Stomach smooth muscle (tissue), 2 donors: ENCODE measurements at regions not wholly inside any gene's neighbourhood (a gene's known extent, or its start where the extent isn't known, plus 50 kb on each side); places are given as distances from the start of the nearest gene placed in this dataset.
"Not testable (repeated sequence)": the region's sequence is repeated elsewhere in the genome, so short reads cannot be mapped to it uniquely, and the experiment has no call there.

Experiments used
- H3K27ac ChIP-seq: one replicate; pipeline ENCODE4 v1.7.0; 2013; ENCODE audit warnings: mild to moderate bottlenecking, low read length, inconsistent platforms
- H3K27me3 ChIP-seq, 2 donors: one replicate each; pipeline ENCODE4 v1.7.0; 2013; ENCODE audit warnings: low read length in 2 of 2; ENCODE audit not compliant: insufficient read depth in 2 of 2, control insufficient read depth in 1 of 2
- H3K36me3 ChIP-seq, 2 donors: one replicate each; pipeline ENCODE4 v1.7.0; 2013; ENCODE audit warnings: low read length in 2 of 2; ENCODE audit not compliant: control insufficient read depth in 2 of 2, insufficient read depth in 2 of 2
- H3K4me1 ChIP-seq: one replicate; pipeline ENCODE4 v1.7.0; 2013; ENCODE audit warnings: low read length; ENCODE audit not compliant: control insufficient read depth, insufficient read depth
- H3K4me3 ChIP-seq, 2 donors: one replicate each; pipeline ENCODE4 v1.7.0; 2013; ENCODE audit warnings: low read length in 2 of 2
- H3K9ac ChIP-seq, 2 donors: one replicate each; pipeline ENCODE4 v1.7.0; 2013; ENCODE audit warnings: low read length in 2 of 2, mild to moderate bottlenecking in 1 of 2
- H3K9me3 ChIP-seq, 2 donors: one replicate each; pipeline ENCODE4 v1.7.0; 2013; ENCODE audit warnings: low read length in 2 of 2; ENCODE audit not compliant: control insufficient read depth in 2 of 2
- donor health status: healthy.
- donor health status: Pancreatic carcinoma.

DNA sequence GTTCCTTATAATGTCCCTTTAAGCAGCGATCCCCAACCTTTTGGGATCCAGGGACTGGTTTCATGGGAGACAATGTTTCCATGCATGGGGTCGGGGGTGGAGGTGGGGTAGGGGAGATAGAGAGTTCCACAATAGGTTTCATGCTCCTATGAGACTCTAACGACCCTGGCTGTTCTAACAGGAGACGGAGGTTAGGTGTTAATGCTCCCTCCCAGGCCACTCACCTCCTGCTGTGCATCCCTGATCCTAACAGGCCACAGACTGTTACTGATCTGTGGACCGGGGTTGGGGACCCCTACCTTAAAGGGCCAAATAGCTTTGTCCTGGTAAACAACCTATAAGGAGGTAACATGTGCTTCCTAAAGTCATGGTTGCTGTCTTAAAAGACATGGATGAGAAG, 602.5 kb upstream of the RGMB start:
- Histone ChIP-seq H3K4me1 (no peaks in the 10 kb centered on the region), H3K4me3 (no peak overlapping the region), H3K9me3 (no peaks in the 10 kb centered on the region), H3K9ac (no peak overlapping the region), H3K36me3 (no peaks in the 10 kb centered on the region), H3K27me3 (no peaks in the 10 kb centered on the region), H3K27ac (no peak overlapping the region)

GRCh38 chr5:98173334-98173733, 600.1 kb upstream of the RGMB start:
- Histone ChIP-seq H3K4me3 (no peak overlapping the region), H3K4me1 (no peaks in the 10 kb centered on the region), H3K9ac (no peak overlapping the region), H3K36me3 (no peaks in the 10 kb centered on the region), H3K27ac (no peak overlapping the region), H3K27me3 (no peaks in the 10 kb centered on the region), H3K9me3 (no peaks in the 10 kb centered on the region)

- Histone ChIP-seq H3K9ac (no peak overlapping the region), H3K4me1 (no peaks in the 10 kb centered on the region), H3K4me3 (no peak overlapping the region), H3K9me3 (no peaks in the 10 kb centered on the region), H3K27me3 (no peaks in the 10 kb centered on the region), H3K36me3 (no peaks in the 10 kb centered on the region), H3K27ac (no peak overlapping the region)
Measured at GRCh38 chr5:98175474-98175873, 598.0 kb upstream of the RGMB start.

DNA sequence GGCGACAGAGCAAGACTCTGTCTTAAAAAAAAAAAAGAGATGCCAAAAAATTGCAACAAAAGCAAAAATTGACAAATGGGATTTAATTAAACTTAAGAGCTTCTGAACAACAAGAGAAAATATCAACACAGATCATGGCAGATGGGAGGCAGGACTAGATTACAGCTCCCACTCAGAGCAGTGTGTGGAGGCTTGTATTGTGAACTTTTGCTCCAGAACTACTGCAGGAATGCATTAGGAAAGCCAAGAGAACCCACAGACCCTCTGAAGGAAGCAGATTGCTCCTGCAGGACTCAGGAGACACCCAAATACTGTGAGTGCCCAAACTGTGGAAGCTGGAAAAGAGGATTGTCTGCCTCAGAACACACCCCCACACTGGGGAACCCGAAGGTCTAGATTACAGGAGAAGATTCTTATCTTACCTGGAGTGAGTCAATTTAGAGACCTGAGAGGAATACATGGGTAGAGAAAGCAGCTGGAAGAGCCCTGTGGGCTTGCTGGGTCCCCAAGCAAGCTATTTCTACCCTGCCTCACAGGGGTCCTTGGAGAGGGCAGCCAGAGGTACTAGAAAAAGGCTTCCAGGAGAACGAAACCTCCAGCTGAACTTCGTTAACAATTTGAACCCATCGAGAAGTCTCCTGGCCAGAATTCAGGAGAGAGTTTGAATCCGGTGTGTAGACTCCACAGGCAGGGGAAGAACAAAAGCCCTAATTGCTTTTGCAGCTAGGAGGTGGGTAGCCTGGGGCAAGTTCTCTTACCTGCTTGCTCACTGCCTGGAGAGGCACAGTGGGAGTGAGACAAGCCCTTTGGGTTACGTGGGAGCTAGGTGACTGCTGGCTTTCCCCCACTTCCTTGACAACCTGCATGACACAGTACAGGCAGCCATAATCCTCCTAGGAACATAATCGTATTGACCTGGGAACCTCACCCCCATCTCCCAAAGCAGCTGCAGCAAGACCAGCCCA, 593.4 kb upstream of the RGMB start:
- Histone ChIP-seq H3K27me3 (no peaks in the 10 kb centered on the region), H3K9me3 (no peaks in the 10 kb centered on the region), H3K4me1 (no peaks in the 10 kb centered on the region), H3K27ac (no peak overlapping the region), H3K4me3 (no peak overlapping the region), H3K36me3 (no peaks in the 10 kb centered on the region), H3K9ac (no peak overlapping the region)

GRCh38 chr5:98186128-98186527, 587.3 kb upstream of the RGMB start:
- H3K4me3 ChIP-seq: no peak overlapping the region
- H3K4me1 ChIP-seq: no peaks in the 10 kb centered on the region
- no peaks in the 10 kb centered on the region for H3K27me3 ChIP-seq
- H3K36me3 ChIP-seq: no peaks in the 10 kb centered on the region
- H3K9me3 ChIP-seq: no peaks in the 10 kb centered on the region
- H3K9ac ChIP-seq: no peak overlapping the region
- H3K27ac ChIP-seq: no peak overlapping the region

DNA sequence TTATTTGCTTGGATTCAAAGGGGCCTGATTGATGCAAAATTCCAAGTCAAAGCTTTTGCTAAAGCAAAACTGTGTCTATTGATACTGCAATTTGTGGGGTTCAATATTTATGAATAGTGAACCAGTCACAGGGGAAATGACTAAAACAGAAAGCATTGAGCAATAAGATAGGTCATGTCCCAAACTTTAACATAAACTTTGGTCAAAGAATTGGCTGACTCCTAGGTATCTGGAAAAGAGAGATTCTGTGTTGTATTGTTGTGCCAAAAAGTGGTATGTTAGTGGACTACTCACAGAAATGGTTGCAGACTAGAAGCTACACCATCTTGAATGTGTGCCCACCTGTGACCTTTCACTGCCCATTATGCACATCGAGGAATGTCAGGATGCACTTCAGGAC, 585.5 kb upstream of the RGMB start:
- Histone ChIP-seq H3K27ac (no peak overlapping the region), H3K4me1 (no peaks in the 10 kb centered on the region), H3K36me3 (no peaks in the 10 kb centered on the region), H3K4me3 (no peak overlapping the region), H3K9ac (no peak overlapping the region), H3K27me3 (no peaks in the 10 kb centered on the region), H3K9me3 (no peaks in the 10 kb centered on the region)

DNA sequence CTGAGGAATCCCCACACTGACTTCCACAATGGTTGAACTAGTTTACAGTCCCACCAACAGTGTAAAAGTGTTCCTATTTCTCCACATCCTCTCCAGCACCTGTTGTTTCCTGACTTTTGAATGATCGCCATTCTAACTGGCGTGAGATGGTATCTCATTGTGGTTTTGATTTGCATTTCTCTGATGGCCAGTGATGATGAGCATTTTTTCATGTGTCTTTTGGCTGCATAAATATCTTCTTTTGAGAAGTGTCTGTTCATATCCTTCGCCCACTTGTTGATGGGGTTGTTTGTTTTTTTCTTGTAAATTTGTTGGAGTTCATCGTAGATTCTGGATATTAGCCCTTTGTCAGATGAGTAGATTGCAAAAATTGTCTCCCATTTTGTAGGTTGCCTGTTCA, 583.1 kb upstream of the RGMB start:
- not testable (repeated sequence) for H3K27ac ChIP-seq, H3K9me3 ChIP-seq, H3K4me1 ChIP-seq, H3K4me3 ChIP-seq, H3K9ac ChIP-seq, H3K27me3 ChIP-seq, H3K36me3 ChIP-seq

GRCh38 chr5:98193921-98194760, 579.3 kb upstream of the RGMB start:
- Histone ChIP-seq H3K9ac (no peak overlapping the region), H3K9me3 (no peaks in the 10 kb centered on the region), H3K27me3 (no peaks in the 10 kb centered on the region), H3K4me3 (no peak overlapping the region), H3K4me1 (no peaks in the 10 kb centered on the region), H3K36me3 (no peaks in the 10 kb centered on the region), H3K27ac (no peak overlapping the region)

DNA sequence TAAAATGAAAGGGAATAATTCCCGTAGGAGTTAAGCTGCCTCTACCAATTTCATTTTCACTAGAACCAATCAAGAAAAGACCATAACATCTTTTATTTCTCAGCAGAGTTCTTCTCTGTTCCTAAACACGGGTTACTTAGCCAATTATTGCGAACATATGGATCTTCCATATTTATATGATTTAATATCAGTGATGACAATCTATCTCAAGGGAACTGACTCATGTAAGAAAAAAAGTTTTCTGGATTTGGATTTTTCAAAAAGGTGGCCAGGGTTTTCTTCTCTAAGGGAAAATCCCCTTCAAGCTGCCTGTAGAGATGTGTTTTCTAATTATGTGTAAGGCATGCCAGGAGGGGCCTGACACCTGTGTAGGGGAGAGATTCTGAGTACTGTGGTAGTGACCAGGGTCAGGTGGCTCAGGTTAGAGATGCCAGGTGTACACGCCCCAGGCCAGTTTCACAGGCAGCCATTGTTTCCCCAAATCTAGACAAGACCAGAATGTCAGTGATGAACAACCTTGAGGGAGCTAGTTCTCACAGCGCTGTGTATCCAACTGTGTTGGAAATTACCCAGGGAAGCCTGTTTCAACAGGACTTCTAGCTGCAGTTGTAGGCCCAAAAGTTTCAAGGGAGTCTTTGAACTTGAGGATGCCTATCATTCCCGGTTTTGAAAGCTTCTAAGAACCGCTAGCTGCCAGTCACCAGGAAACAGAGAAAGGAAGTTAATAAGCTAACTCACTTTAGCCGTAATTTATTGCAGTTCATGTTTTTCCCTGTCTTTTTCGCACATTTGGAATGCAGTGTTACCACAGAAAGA, 572.5 kb upstream of the RGMB start:
- Histone ChIP-seq H3K4me3 (no peak overlapping the region), H3K27ac (no peak overlapping the region), H3K36me3 (no peaks in the 10 kb centered on the region), H3K9me3 (no peaks in the 10 kb centered on the region), H3K4me1 (no peaks in the 10 kb centered on the region), H3K27me3 (no peaks in the 10 kb centered on the region), H3K9ac (no peak overlapping the region)

DNA sequence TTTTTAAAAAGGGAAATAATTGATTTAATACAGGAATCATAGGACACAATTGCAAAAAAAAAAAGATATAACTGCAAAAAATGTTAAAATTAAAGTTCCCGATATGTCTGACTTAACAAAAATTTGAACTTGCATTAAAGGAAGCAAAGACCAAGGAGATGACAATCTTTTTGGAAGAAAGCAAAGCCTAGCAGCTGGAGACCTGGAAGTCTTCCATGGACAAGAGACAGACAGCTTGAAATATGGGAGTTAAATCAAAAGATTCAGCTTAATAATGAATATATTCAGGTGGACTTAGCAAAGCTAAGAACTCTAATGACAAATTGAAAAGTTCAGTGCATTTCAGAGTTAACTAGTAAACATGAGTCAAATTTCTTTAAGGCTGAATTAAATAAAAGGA, 568.7 kb upstream of the RGMB start:
- Histone ChIP-seq H3K36me3 (no peaks in the 10 kb centered on the region), H3K4me3 (no peak overlapping the region), H3K27ac (no peak overlapping the region), H3K9ac (no peak overlapping the region), H3K4me1 (no peaks in the 10 kb centered on the region), H3K27me3 (no peaks in the 10 kb centered on the region), H3K9me3 (no peaks in the 10 kb centered on the region)
